GM13977 (cell line): ENCODE measurements at regions not wholly inside any gene's neighbourhood (a gene's known extent, or its start where the extent isn't known, plus 50 kb on each side); places are given as distances from the start of the nearest gene placed in this dataset.

Experiments
- DNase-seq: peaks from one replicate; pipeline ENCODE4 v3.0.0; 2012; ENCODE audit warnings: low spot score
- in situ Hi-C: fragments of 300-500 bp; cut with MboI; formaldehyde crosslinking; loops from one replicate; pipeline ENCODE4 v1.12.0; 2022; ENCODE audit warnings: low sequenced_read_pairs, low pct_unique_long_range_greater_than_20kb, mixed read lengths, inconsistent platforms; ENCODE audit not compliant: unreplicated experiment
- TF ChIP-seq, protein P1 (sequence below): IDR thresholded peaks from 2 replicates; pipeline ENCODE4 v1.5.1; 2012; ENCODE audit warnings: mild to moderate bottlenecking, control low read depth; ENCODE audit not compliant: insufficient read depth; ENCODE audit errors: extremely low read depth, missing control alignments

DNA sequence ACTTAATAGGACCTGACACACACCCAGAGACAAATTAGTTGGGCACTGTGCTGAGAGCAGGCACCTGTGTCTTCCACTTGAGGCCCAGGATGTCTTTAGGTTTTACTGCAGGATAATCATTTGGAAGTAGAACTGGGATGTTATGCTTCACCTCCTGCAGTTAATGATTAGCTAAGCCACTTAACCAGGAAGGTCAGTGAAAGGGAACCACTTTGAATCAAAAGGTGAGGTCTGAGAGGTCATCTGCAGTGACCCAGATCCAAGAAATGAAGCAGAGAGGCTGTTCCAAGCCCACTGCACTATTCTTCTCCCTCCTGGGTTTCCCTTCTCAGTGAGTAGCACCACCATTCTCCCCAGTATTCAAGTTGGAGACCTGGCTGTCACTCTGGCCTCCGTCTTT is 110.5 kb downstream of the SNX18 start:
- TF ChIP-seq, protein P1, sequence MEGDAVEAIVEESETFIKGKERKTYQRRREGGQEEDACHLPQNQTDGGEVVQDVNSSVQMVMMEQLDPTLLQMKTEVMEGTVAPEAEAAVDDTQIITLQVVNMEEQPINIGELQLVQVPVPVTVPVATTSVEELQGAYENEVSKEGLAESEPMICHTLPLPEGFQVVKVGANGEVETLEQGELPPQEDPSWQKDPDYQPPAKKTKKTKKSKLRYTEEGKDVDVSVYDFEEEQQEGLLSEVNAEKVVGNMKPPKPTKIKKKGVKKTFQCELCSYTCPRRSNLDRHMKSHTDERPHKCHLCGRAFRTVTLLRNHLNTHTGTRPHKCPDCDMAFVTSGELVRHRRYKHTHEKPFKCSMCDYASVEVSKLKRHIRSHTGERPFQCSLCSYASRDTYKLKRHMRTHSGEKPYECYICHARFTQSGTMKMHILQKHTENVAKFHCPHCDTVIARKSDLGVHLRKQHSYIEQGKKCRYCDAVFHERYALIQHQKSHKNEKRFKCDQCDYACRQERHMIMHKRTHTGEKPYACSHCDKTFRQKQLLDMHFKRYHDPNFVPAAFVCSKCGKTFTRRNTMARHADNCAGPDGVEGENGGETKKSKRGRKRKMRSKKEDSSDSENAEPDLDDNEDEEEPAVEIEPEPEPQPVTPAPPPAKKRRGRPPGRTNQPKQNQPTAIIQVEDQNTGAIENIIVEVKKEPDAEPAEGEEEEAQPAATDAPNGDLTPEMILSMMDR = no peak
- in situ Hi-C loops = no loop called here
- no peak for DNase-seq

DNA sequence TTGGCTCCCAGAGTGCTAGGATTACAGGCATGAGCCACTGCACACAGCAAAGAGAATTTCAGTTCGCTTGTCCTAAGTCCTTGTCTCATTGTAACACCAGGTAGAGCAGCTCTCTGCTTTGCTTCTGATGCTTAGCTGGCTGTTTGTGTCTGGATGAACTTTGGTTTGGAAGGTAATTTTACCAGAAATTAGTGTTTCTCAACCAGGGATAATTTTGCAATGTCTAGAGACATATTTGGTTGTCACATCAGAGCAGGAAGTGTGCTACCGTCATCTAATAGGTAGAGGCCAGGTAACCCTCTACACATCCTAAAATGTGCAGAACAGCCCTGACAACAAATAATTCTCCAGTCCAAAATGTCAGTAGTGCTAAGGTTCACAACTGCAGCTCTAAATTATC is 108.8 kb downstream of the SNX18 start:
- TF ChIP-seq, protein P1 = no peak
- in situ Hi-C loops = no loop called here
- no peak for DNase-seq

DNA sequence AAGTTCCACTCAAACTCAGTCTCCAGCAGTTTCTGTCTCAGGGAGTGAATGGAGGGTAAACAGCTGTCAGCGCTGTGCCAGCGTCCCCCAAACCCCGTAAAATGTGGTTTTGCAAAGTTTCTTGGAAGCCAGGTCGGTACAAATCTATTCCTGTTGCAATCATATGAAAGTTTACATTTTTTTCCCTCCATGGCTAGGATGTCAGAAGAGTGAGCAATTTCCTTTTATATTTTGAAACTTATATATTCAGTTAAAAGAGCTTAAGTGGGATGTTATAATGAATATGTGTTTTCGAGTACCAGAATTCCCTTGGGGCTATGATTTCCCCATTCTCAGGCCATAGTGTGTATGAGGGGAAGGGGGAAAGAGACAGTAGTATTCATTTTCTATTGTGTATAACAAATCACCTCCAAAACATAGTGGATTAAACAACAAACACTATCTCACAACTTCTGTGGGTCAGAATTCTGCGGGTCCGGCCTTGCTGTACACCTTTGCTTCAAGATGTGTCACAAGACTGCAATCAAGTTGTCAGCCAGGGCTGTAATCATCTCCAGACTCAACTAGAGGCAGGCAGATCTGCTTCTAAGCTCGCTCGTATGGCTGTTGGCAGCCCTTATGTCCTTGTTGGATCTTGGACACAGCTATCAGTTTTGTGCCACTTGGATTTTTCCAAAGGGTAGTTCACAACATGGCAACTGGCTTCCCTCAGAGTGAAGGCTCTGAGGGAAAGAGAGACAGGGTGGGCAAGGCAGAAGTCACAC is 107.4 kb downstream of the SNX18 start:
- TF ChIP-seq, protein P1 = no peak
- DNase-seq = no peak
- in situ Hi-C loops = no loop called here

DNA sequence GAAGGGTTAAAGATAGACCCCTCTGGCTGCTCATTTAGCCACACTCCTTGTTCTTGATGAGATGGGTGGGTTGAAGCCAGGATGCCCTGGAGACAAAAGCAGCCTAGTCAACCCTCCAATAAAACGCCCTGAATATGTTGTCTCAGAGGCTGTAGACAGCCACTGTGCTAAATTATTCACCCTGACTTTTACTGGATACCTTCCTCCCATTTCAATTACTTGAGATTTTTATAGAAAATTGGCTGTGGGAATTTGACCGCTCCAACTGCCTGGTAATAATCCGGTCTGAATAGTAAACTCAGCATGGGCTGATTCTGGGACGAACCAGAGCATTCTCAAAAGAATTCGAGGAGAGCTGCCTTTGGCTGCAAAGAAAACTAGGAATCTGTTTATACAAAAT is 104.2 kb downstream of the SNX18 start:
- DNase-seq = no peak
- in situ Hi-C loops = no loop called here
- TF ChIP-seq, protein P1 = no peak

DNA sequence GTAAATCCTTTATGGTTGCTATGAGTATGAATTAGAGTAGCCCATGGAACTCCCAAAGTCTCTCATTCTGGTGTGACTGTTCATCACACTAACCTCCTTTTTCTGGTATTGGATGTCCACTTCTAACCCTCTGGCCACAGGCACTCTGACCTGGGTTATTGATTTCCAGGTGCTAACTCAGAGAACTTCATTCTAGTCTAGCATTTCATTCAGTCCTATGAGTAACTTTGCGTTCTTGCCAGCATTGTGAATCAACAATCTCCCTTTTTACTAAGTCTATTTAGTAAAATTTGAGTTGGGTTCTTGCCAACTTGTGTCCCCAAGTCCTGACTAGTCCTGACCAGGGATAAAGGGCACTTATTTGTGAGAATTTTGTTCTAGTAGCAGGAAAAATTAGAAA is 103.5 kb downstream of the SNX18 start:
- TF ChIP-seq, protein P1 = no peak
- in situ Hi-C loops = no loop called here
- DNase-seq = no peak

DNA sequence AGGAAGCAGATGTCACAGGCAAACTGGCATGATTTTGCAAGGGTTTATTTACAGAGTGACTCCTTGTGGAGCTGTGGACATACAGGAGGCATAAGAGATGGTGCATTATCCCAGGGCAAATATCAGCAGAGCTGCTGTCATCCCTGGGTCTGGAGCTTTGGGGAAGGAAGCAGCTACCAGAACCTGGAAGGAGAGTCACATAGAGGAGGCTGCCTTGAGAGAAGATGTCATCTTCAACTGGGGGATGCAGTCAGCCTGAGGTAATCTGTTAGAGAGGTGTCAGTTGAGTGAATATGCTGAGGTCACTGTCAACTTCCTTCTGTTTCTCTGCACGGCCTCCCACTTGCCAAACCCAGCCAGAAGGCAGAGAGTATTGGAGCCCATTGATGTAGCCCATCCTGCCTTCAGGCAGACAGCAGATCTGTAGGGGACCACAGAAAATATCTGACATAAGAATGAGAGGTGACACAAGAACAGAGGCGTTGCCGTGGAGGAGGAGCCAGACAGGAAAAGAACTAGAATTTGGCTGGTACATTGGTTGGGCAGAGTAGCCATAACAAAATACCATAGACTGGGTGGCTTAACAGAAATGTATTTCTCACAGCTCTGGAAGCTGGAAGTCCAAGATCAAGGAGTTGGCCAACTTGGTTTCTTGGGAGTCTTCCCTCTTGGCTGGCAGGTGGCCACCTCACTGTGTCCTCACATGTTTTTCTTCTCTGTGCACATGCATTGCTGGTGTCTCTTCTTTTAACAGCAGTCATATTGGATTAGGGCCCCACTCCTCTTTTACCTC is 102.8 kb downstream of the SNX18 start:
- TF ChIP-seq, protein P1 = no peak
- no peak for DNase-seq
- in situ Hi-C loops = no loop called here
